ENCODE measurements at regions not wholly inside any gene's neighbourhood (a gene's known extent, or its start where the extent isn't known, plus 50 kb on each side); places are given as distances from the start of the nearest gene placed in this dataset.

DNA sequence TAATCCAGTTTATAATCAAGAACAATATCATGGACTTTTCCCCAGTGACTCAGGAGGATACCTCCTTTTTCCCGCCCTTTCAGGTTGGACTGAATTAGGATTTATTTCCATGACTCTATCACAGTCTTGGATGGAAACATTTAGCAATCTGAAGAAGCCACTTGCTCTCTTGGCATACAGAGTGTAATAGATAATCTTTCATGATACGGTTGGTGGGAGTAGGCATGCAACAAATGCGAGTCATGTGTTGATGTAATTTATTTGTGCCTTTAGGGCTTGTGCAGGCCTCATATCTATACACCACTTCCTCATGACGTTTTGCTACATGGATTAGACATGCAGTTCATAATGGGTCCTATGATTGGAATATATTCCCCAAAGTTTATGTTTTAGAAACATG is 54.2 kb upstream of the MCTP2 start:
- no peak for DNase-seq (ENCODE audit: low spot score)

- no peak for DNase-seq (ENCODE audit: low spot score)
These were observed 55.9 kb upstream of the MCTP2 start for GRCh38 chr15:94175420-94175819.

- DNase-seq (ENCODE audit: low spot score), result no peak
These were observed 57.0 kb upstream of the MCTP2 start for GRCh38 chr15:94174399-94174802.

DNA sequence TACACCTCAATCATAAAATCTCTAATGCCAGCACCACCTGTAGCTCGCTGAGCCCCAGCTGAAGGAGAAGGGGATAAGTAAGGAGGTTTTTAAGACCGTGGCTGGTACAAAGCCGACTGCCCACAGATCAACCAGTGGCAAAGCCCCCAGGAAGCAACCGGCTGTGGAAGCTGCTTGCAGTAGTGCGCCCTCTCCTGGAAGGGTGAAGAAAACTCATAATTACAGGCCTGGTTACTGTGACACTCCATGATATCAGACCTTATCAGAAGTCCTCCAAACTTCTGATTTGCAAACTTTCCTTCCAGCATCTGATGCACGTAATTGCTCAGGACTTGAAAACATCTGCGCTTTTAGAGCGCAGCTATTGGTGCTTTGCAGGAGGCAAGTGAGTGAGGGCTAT is 63.1 kb upstream of the MCTP2 start:
- DNase-seq (ENCODE audit: low spot score), result no peak

GRCh38 chr15:94164971-94165370 is 66.4 kb upstream of the MCTP2 start:
- no peak for DNase-seq (ENCODE audit: low spot score)

- peak; percentile 7 for DNase-seq (ENCODE audit: low spot score)
These were observed 67.1 kb upstream of the MCTP2 start for GRCh38 chr15:94164202-94164807.

DNA sequence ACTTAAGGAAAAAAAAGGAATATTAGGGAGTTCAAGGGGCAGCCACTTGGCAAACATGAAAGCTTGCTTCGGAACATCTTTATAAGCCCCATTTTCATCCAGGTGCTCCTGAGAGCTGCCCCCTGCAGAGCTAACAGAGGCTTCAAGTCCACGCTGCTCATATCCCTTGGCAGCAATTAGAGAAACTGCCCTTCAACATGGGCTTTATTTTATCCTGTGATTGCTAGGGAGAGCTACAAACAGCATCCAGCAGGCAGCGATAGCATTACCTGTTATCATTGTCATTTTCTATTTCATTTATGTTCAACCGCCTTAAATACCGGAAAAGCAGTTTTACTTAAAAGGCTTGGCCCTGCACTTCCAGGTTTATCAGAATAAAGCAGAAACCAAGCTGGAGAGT is 68.4 kb upstream of the MCTP2 start:
- no peak for DNase-seq (ENCODE audit: low spot score)

DNA sequence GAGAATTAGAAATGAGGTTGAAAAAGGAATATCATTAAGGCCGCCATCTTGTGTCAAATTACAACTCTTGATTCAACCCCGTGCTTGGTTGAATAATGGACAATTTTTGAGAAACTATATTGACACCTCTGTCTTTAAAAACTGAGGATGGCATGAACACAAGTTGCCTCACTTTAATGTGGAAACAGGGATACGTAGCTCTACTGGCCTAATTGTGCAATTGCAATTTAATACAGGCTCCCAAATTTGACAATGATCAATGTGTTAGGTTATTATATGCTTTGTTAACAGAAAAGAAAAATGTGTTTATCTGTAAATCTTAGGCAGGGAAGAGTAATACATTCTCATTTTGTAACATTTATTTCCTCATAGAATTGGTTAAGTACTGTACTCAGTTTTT is 77.1 kb upstream of the MCTP2 start:
- no peak for DNase-seq (ENCODE audit: low spot score)

DNA sequence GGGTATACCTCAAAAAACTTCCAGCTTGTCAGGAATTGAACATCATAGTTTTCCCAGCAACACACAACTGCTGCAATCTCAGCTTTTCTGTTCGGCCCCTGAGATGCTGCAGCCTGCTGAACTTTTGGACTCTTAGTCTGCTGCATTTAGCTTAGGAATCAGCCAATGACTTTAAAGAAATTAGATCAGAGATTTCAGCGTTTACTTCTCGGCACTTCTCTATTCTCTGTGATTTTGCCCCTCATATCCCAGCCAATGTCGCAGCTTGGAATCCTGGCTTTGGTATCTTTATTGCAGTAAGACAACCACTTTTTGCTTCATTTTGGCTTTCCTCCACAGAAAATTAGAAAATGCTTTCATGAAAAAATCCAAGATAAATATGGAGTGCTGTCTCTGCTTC is 86.3 kb upstream of the MCTP2 start:
- DNase-seq (ENCODE audit: low spot score), result no peak

- DNase-seq (ENCODE audit: low spot score), result no peak
These were observed 89.6 kb upstream of the MCTP2 start for GRCh38 chr15:94141802-94142201.

DNA sequence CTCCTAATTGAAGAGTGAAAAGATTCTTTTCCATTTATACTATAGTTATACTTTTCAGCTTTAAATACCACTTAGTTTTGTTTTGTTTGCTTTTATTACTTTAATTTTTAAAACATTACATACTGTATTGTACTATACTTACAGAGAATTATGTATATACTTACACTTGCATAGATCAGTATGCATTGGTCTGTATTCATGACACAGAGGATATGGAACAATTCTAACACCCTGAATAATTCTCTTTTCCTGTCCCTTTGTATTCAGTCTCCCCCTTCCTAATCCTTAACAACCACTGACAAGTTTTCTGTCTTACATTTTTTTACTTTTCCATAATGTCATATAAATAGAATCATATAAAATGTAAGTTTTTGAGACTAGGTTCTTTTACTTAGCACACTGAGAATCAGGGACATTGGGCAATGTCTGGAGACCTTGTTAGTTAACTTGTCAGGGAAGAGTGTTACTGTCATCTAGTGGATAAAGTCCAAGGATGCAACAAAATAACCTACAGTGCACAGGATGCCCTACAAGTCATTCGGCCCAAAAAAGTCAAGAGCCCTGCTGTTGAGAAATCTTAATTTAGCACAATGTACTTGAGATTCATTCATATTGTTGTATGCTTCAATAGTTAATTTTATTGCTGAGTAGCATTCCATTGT is 95.7 kb upstream of the MCTP2 start:
- no peak for DNase-seq (ENCODE audit: low spot score)

DNA sequence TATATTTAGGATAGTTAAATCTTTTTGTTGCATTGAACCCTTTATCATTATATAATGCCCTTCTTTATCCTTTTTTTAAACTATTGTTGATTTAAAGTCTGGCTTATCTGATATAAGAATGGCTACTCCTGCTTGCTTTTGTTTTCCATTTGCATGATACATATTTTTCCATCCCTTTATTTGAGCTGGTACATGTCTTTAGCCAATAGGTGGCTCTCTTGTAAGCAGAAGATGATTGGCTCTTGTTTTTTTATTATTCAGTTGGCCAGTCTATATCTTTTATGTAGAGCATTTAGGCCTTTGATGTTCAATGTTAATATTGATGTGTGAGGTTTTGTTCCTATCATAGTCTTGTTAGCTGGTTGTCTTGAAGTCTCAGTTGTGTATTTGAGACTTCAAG is 99.5 kb upstream of the MCTP2 start:
- DNase-seq (ENCODE audit: low spot score), result no peak

GRCh38 chr15:94130504-94130903 is 100.9 kb upstream of the MCTP2 start:
- DNase-seq (ENCODE audit: low spot score), result no peak

- DNase-seq (ENCODE audit: low spot score), result no peak
These were observed 104.4 kb upstream of the MCTP2 start for GRCh38 chr15:94127006-94127405.

- no peak for DNase-seq (ENCODE audit: low spot score)
These were observed 105.7 kb upstream of the MCTP2 start for GRCh38 chr15:94125698-94126097.

DNA sequence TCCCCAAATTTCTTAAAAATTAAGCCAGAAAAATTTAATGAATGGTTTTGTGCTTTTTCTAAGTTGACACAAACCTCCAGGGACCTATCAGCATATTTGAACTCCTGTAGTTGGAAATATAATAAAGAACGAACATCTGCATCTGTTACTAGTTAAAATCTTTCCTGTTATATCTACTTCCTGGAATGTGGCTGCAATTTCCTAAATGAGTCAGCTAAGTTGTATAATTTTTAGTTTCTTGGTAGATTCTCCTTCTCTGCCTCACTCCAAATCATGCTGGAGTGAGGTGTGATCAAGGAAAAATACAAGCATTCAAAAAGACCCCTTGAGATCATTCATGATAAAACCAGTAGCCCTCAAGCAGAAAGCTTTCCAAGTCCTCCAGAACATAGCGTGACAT is 106.2 kb upstream of the MCTP2 start:
- DNase-seq (ENCODE audit: low spot score), result no peak

- no peak for DNase-seq (ENCODE audit: low spot score)
These were observed 108.8 kb upstream of the MCTP2 start for GRCh38 chr15:94122516-94122915.

DNA sequence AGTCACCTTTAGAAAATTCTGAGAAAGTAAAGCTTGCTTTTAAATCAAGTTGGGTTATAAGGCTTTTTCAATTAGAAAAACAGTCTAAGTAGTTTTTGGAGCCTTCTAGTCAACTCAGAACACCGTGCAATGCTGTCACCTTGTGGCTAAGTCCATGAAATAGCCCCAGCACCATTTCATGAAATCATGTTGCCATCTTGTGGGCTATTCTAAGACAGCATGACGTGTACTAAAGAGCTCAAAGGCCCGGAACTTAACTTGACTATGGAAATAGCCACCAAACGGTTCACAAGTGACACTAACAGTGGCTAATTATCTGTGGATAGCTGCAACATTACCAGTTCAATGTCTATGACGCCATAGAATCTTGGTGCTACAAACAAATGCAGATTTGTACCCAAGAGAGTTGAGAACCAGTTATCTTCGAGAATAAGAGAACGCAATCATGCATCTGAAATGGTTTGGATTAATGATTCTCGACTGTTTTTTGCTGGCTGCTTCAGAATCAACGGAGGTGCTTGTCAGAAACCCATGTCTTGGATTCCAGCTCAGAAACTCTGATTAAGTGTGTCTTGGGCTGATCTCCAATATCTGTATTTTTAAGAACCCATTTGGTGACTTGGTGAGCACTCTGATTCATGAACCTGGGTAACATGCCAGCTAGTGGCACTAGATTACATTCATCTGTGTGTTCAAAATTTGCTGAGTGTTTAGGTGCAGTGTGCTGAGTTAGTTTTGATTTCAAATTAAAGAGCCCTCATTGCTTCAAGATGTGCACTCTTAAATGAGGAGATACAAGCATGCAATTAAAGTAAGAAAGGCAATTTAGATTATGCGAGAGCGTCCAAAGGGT is 111.2 kb upstream of the MCTP2 start:
- peak; percentile 71 for DNase-seq (ENCODE audit: low spot score)

DNA sequence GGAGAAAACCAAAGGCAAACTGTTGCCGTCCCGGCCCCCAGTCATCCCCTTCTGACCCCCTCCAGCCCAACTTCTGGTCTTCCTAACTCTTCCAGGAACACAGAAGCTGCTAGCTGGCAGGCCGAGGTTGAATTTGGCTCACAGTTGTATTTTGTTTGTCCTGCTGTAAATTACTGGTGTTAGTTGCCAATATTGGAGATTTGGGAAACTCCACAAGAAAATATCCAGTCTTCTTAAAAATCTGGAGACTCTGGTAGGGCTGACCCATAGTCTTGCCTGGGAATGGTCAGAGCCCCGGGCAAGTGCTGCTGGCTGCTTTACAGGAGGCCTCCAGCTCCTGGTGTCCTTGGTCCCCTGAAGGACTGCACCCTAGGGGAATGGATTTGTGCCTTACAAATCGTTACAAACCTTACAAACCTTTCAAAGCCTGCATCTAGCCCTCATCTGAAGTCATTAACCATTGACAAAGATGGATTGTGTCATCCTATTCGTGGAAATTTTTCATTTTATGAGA is 112.0 kb upstream of the MCTP2 start:
- DNase-seq (ENCODE audit: low spot score), result no peak

- no peak for DNase-seq (ENCODE audit: low spot score)
These were observed 120.8 kb upstream of the MCTP2 start for GRCh38 chr15:94110476-94111130.

GRCh38 chr15:94107652-94108051 is 123.7 kb upstream of the MCTP2 start:
- DNase-seq (ENCODE audit: low spot score), result no peak

- no peak for DNase-seq (ENCODE audit: low spot score)
These were observed 125.6 kb upstream of the MCTP2 start for GRCh38 chr15:94105760-94106159.

DNA sequence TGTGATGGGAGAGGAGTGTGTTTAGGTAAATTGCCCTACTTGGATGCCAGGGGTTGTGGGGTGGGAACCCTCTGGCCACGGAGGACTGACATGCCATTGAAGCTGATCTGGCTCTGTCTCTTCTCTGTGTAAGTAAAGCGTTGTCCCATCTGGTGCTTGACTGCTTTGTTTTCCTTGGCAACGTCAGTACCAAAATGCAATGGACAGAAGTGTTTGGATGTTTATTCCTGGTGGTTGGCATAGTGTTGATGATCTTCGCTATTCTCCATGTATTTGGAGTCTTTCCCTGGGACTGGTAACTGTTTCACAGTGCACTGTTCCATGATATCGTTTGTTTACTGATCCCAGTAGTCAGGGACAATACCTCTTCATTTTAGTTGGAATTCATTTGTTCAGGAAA is 130.5 kb upstream of the MCTP2 start:
- DNase-seq (ENCODE audit: low spot score), result no peak

All from cerebellar cortex (tissue), 1 donor.